SU-DHL-6 (cell line): ENCODE measurements at regions not wholly inside any gene's neighbourhood (a gene's known extent, or its start where the extent isn't known, plus 50 kb on each side); places are given as distances from the start of the nearest gene placed in this dataset.

ENCODE experiments used
- H2AFZ ChIP-seq: fragments of 200-600 bp; sonication (generic); 2 replicates; pipeline ENCODE4 v1.6.1; 2014; ENCODE audit warnings: low read depth, mild to moderate bottlenecking, moderate library complexity, mixed read lengths, antibody characterized with exemption, low read length; ENCODE audit not compliant: severe bottlenecking
- H3F3A ChIP-seq: fragments of 200-600 bp; shearing (Covaris generic); 2 replicates; pipeline ENCODE4 v1.6.0; 2016; ENCODE audit warnings: antibody characterized with exemption, mild to moderate bottlenecking; ENCODE audit not compliant: insufficient read depth
- H3K27ac ChIP-seq: fragments of 200-600 bp; sonication (generic); 2 replicates; pipeline ENCODE4 v1.5.1; 2016; ENCODE audit warnings: low read depth, mild to moderate bottlenecking, low read length, moderate library complexity, mixed read lengths
- H3K27me3 ChIP-seq: fragments of 200-600 bp; sonication (generic), shearing (Covaris generic); 2 replicates; pipeline ENCODE4 v1.6.0; 2014; ENCODE audit warnings: mild to moderate bottlenecking, low read length
- H3K36me3 ChIP-seq: fragments of 200-600 bp; sonication (generic); 2 replicates; pipeline ENCODE4 v1.6.1; 2014; ENCODE audit warnings: mild to moderate bottlenecking, low read length, mixed read lengths
- H3K4me2 ChIP-seq: fragments of 300-600, 200-600 bp; shearing (Covaris generic), sonication (generic); 2 replicates; pipeline ENCODE4 v1.6.0; 2014; ENCODE audit warnings: low read length, low read depth, mild to moderate bottlenecking; ENCODE audit not compliant: poor library complexity, severe bottlenecking
- H3K4me3 ChIP-seq: fragments of 200-600 bp; sonication (generic); 2 replicates; pipeline ENCODE4 v1.5.1; 2014; ENCODE audit warnings: antibody characterized with exemption, low read length, mild to moderate bottlenecking, mixed read lengths; ENCODE audit not compliant: insufficient read depth, poor library complexity, severe bottlenecking
- H3K79me2 ChIP-seq: fragments of 200-600 bp; sonication (generic); 2 replicates; pipeline ENCODE4 v1.6.1; 2014; ENCODE audit warnings: mild to moderate bottlenecking, low read length, moderate library complexity; ENCODE audit not compliant: insufficient read depth
- H3K9ac ChIP-seq: fragments of 200-600 bp; sonication (generic); 2 replicates; pipeline ENCODE4 v1.7.0; 2014; ENCODE audit warnings: mild to moderate bottlenecking, low read length
- H3K9me2 ChIP-seq: fragments of 200-600 bp; sonication (generic); replicated peaks from 2 replicates; pipeline ENCODE4 v1.6.1; 2014; ENCODE audit warnings: low read length; ENCODE audit not compliant: insufficient read depth
- H3K9me3 ChIP-seq: fragments of 200-600 bp; sonication (generic); 2 replicates; pipeline ENCODE4 v1.6.1; 2014; ENCODE audit warnings: low read length, mixed read lengths; ENCODE audit not compliant: insufficient read depth
- H4K20me1 ChIP-seq: fragments of 200-600 bp; sonication (generic); 2 replicates; pipeline ENCODE4 v1.6.1; 2014; ENCODE audit warnings: low read depth, mild to moderate bottlenecking, antibody characterized with exemption, low read length, moderate library complexity, mixed read lengths
- EZH2phosphoT487 ChIP-seq: fragments of 200-600 bp; sonication (generic), shearing (Covaris generic); conservative IDR thresholded peaks from 2 replicates; pipeline ENCODE4 v1.6.1; 2018; ENCODE audit warnings: mild to moderate bottlenecking, antibody characterized with exemption, low read length, moderate library complexity, mixed read lengths
- TF ChIP-seq, protein P1 (sequence below): fragments of 200-600 bp; sonication (generic); IDR thresholded peaks from one replicate; pipeline ENCODE4 v1.5.1; 2017; ENCODE audit warnings: antibody characterized with exemption, mild to moderate bottlenecking, low read length, moderate library complexity; ENCODE audit not compliant: insufficient read depth, poor library complexity, severe bottlenecking

DNA sequence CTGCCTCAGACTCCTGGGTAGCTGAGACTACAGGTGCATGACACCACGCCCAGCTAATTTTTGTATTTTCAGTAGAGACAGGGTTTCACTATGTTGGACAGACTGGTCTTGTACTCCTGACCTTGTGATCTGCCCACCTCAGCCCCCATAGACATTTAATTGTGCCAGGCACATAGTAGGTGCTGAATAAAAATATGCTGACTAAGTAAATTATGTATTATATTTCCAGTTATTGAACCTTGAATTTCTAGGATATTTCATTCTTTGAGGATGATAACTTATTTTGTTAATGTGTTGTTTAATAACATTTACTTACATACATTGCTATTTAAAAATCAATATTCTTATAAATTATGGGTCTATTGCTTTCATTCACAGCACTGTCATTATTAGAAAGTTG lies 190.4 kb upstream of the LRRTM4 start:
- no peak overlapping the region for H3K4me3 ChIP-seq
- no peaks in the 10 kb centered on the region for H3K9me2 ChIP-seq
- TF ChIP-seq, protein P1, sequence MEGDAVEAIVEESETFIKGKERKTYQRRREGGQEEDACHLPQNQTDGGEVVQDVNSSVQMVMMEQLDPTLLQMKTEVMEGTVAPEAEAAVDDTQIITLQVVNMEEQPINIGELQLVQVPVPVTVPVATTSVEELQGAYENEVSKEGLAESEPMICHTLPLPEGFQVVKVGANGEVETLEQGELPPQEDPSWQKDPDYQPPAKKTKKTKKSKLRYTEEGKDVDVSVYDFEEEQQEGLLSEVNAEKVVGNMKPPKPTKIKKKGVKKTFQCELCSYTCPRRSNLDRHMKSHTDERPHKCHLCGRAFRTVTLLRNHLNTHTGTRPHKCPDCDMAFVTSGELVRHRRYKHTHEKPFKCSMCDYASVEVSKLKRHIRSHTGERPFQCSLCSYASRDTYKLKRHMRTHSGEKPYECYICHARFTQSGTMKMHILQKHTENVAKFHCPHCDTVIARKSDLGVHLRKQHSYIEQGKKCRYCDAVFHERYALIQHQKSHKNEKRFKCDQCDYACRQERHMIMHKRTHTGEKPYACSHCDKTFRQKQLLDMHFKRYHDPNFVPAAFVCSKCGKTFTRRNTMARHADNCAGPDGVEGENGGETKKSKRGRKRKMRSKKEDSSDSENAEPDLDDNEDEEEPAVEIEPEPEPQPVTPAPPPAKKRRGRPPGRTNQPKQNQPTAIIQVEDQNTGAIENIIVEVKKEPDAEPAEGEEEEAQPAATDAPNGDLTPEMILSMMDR: no peak
- TF ChIP-seq EZH2phosphoT487: no peak
- H3F3A ChIP-seq: no peaks in the 10 kb centered on the region
- no peaks in the 10 kb centered on the region for H3K79me2 ChIP-seq
- no peaks in the 10 kb centered on the region for H3K36me3 ChIP-seq
- H3K27ac ChIP-seq: no peak overlapping the region
- H3K9me3 ChIP-seq: no peaks in the 10 kb centered on the region
- no peak overlapping the region for H2AFZ ChIP-seq
- H3K4me2 ChIP-seq: no peak overlapping the region
- no peaks in the 10 kb centered on the region for H4K20me1 ChIP-seq
- no peak overlapping the region for H3K9ac ChIP-seq
- no peaks in the 10 kb centered on the region for H3K27me3 ChIP-seq

DNA sequence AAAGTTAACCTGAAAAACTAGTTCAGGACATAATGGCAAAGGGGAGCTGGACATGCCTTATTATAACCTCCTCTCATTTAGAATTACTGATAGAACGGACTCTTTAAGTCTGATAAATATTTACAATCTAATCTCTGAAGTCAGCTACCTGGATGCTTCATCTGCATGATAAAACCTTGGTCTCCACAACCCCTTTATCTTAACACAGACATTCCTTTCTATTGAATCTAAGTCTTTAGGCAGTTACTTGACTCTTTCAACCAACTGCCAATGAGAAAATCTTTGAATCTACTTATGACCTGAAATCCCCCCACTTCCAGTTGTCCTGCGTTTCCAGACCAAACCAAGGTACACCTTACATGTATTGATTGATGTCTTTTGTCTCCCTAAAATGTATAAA lies 191.2 kb upstream of the LRRTM4 start:
- H3K27me3 ChIP-seq: no peaks in the 10 kb centered on the region
- no peaks in the 10 kb centered on the region for H3K79me2 ChIP-seq
- no peaks in the 10 kb centered on the region for H3K9me3 ChIP-seq
- H3F3A ChIP-seq: no peaks in the 10 kb centered on the region
- H3K9ac ChIP-seq: no peak overlapping the region
- H3K4me2 ChIP-seq: no peak overlapping the region
- H3K4me3 ChIP-seq: no peak overlapping the region
- H3K36me3 ChIP-seq: no peaks in the 10 kb centered on the region
- TF ChIP-seq, protein P1: no peak
- TF ChIP-seq EZH2phosphoT487: no peak
- H3K9me2 ChIP-seq: no peaks in the 10 kb centered on the region
- no peak overlapping the region for H3K27ac ChIP-seq
- H4K20me1 ChIP-seq: no peaks in the 10 kb centered on the region
- no peak overlapping the region for H2AFZ ChIP-seq

DNA sequence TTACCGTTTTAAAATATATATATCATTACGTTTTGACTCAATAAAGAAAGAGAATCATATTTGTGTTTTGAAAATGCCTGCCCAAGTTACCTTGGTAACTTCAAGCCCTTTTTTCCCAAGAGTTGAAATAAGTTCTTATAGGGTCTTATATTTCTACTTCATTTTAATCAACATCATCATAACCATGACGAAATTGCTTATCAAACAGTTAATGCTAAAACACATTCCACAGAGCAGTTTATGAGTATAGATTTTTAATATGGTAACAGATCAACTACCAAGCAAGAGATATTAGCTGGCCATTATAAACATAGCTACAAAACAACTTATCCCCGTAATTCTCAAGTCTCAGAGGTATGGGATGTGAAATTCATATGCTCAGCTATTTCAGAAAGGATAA lies 197.9 kb upstream of the LRRTM4 start:
- Histone ChIP-seq H3K9me2 (no peaks in the 10 kb centered on the region), H3K36me3 (no peaks in the 10 kb centered on the region)
- TF ChIP-seq, protein P1: no peak
- TF ChIP-seq EZH2phosphoT487: no peak

More for the DNA sequence above, 197.9 kb upstream of the LRRTM4 start:
- Histone ChIP-seq H3K27ac (no peak overlapping the region), H3K4me2 (no peak overlapping the region), H3K27me3 (no peaks in the 10 kb centered on the region), H3K4me3 (no peak overlapping the region), H3K9me3 (no peaks in the 10 kb centered on the region), H3F3A (no peaks in the 10 kb centered on the region), H2AFZ (no peak overlapping the region), H4K20me1 (no peaks in the 10 kb centered on the region), H3K9ac (no peak overlapping the region), H3K79me2 (no peaks in the 10 kb centered on the region)
